GM18909 (cell line): ENCODE measurements at regions not wholly inside any gene's neighbourhood (a gene's known extent, or its start where the extent isn't known, plus 50 kb on each side); places are given as distances from the start of the nearest gene placed in this dataset.

Experiments used
- ATAC-seq: cut with Tn5 transposase; IDR thresholded peaks from one replicate; pipeline ENCODE4 v1.9.1; 2021; ENCODE audit warnings: mild to moderate bottlenecking; ENCODE audit not compliant: unreplicated experiment, poor library complexity

DNA sequence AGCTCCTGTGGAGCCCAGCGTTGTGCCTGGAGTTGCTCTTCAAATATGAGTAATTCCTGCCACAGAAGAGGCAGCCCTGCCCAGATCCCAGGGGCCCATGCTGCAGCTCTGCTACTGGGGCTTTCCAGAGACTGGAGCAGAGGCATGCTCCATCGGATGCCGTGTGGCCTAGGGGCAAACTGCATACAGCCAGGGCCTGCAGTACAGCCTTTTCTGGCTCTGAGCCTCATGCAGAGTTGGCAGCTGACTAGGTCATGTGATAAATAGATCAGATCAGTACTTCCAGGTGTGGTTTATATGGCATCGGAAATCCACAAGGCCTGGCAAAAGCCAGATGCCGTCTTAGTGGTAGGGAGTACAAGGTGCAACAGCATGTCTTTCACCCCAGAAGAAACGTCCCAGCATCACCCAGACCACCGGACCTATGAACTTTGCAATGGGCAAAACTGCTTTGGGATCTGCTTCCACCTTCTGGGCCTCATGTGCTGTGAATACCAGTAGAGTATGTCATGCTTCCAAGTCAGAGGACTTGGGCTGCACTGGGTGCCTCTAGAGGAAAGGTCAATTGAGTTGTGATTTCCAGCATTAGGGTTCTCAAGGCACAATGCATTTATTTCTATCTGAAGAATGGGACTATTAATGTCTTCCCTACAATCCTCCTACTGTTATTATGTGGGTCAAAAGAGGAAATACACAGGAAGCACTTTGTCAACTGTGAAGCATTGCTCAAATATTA, 250.7 kb upstream of the ZNF32 start:
- ATAC-seq: no peak

GRCh38 chr10:43898592-43898991, 249.9 kb upstream of the ZNF32 start:
- no peak for ATAC-seq

GRCh38 chr10:43897765-43898419, 249.2 kb upstream of the ZNF32 start:
- no peak for ATAC-seq

DNA sequence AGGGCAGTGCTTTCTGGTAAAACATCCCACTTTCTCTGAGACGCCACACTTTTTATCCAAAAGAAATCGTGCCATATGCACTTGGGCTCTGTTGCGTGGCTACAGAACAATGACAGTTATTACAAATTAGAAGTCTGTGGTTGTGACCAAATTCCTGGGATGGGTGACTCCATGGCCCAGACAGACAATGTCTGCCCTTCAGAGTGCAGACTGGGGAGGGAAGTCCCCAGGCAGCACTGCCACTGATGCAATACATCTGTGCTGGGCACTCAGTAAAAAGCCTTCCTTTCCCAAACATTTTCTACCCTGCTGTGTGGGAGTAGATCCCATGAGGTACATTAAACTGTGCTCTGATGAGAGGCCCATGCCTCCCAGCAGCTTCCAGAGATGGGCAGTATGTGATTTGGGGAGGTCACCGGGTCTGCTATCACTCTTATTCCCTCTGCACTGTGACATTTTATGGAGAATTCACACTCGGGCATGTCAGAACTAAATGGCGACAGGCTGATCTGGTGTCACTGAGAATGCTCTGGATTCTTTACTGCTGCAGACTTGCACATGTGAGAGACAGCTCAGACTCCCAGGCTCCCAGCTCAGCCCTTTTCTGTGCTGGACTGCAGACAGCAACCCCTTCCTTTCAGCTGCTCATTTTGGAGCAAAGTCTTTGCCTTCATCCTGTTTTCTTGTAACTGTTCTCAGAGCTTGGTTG, 243.5 kb upstream of the ZNF32 start:
- ATAC-seq: no peak

DNA sequence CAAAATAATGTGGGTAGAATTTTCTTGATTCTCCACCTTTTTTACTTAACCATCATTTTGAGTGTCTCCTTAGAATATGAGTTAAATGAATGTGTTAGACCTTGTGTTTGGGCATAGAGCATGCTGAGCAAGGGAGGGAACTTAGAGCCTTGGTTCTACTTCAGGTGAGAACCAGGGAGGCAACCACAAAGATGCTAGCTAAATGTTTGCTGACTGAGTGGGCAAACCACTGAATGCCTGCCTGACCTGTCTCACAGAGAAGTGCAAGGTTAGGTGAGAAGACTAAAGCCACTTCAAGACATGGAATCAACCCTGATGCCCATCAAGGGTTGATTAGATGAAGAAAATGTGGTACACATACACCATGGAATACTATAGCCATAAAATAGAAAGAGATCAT, 242.6 kb upstream of the ZNF32 start:
- no peak for ATAC-seq

DNA sequence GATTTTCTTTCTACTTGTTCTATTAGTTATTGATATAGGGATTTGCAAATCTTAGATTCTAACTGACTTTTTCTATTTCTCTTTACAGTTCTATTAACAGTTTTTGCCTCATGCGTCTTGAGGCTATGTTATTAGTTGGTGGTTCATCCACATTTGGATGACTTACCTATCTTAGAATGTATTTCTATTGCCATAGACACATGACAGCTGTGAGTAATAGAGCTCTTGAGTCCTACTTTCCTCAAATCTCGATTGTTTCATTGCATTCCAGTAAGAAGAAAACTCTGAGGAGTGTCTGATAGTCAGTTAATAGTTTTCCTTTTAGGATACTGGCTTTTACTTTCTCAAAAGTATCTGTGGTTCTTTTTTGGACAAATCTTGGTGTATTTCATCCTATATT, 241.4 kb upstream of the ZNF32 start:
- ATAC-seq: no peak

DNA sequence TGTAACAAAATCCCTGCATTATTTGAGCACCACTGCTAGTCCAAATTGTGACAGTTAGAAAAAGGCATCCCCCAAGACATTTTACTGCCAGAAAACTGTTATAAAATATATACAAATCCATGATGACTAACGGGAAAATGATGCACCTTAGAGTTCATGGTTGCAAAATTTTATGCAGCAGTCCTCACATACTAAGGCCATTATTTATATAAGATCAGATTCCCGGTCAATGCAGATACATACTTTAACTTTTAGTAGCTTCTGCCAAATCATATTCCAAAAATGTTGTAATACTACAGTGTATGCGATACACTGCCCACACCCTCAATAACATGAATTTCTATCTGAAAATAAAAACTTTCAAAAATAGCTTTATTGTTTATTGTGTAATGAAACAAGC, 239.9 kb upstream of the ZNF32 start:
- no peak for ATAC-seq

DNA sequence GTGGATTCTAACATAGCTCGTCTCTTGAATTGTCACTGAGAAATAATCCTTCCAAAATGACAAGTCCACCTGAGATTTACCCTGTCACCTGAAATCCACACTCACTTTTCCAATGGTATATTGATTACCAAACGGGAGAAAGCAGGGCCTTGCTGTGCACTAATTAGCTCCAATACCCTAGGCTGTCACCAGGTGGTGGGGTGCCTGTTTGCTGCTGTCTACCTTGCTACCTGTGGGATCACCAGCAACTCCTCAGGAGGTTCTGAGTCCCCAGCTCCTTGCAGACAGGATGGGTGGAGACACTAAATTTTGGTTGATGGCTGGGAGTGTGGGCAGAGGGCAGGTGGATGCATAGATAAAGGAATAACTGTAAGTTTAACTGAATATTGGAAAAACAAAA, 237.2 kb upstream of the ZNF32 start:
- ATAC-seq: no peak

DNA sequence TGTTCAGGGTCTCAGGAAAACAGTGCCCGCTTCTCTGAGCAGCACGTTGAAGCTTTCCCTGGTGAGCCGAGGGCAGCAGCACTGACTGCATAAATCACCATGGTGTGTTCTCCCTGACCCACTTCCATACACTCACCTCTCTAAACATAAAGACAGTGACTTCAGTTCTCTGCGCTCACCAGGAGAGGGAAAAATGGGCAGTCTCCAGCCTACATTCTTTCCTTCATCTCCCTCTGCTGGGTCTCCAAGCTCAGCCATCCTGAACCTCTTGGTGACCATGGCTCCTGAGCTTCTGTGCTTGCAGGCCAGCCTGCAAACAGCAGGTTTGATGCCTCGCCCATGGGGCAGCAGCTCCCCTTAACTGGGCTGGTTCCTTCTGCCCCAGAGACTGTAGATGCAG, 236.6 kb upstream of the ZNF32 start:
- ATAC-seq: no peak

GRCh38 chr10:43884501-43885105, 235.9 kb upstream of the ZNF32 start:
- no peak for ATAC-seq

DNA sequence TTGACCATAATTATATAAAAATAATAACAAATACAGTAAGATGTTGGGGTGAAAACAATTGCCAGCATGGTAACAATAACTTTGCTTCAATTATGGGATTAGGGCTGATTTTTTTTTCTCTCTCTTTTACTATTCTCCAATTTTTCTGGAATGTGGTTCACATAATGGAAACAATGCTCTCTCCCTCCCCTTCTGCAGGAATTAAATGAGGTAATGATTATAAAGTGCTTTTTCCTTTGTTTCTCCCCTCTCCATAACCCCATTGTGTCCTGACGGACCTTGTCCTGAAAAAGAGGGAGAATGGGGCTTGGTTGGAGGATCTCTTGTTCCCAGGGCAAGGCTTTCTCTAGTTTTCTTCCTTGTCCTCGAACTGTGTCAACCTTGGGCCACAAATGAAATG, 234.0 kb upstream of the ZNF32 start:
- no peak for ATAC-seq

GRCh38 chr10:43881657-43882056, 233.0 kb upstream of the ZNF32 start:
- ATAC-seq: no peak

GRCh38 chr10:43880160-43880559, 231.5 kb upstream of the ZNF32 start:
- no peak for ATAC-seq

- no peak for ATAC-seq
These were observed 231.1 kb upstream of the ZNF32 start for GRCh38 chr10:43879742-43880141.

DNA sequence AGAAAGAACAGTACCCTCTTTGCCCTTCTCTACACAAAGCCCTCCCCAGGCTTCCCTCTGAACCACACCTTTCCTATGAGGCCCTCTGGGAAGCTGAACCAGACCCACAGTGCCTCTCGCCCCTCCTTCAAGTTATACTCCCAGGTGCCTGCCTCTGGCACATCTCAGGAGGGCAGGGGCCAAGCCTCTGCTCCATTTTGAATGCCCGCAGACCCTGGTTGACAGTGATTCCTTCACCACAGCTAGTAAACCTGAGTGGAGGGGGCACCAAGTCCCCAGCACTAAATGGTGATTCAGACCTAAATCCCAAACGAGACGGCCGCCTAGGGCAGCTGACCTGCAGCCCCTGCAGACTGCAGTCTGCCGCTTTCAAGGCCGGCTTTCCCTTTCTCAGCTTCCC, 230.5 kb upstream of the ZNF32 start:
- no peak for ATAC-seq

DNA sequence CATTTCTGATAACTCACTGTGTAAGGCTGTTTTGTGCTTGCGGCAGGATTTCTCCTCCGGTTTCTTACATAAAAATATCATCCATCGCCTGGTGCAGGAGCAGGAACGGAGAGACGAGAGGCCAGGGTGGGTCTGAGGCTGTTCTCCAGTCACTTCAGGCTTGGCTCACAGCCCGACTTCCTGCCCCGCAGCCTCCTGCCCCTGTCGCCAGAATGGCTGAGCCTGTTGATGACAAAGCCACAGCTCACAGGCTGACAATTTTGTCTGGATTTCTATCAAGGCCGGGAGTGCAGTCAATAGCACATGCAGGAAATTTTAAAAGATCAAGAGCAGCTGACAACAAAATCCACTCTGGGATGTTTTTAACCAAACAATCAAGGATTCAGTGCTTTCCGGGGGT, 229.7 kb upstream of the ZNF32 start:
- no peak for ATAC-seq

DNA sequence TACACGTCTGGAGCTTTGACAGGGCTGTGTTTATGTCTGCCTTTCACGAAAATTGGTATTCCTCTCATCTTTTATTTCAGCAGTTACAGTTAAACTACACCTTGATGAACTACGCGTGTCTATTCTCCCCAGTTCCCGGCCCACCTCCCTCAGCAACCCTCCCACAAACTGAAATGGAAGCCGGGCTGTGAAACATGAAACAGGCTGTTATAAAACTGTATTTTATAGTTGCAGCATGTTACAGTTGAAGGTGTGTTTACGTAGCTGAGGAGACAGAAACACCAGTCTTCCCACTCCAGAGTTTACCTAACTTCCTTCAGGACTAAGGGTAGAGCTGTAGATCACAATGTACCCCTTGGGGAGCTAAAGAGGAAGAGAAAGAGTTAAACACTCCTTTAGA, 228.3 kb upstream of the ZNF32 start:
- no peak for ATAC-seq

- ATAC-seq: no peak
These were observed 226.3 kb upstream of the ZNF32 start for GRCh38 chr10:43874984-43875383.

DNA sequence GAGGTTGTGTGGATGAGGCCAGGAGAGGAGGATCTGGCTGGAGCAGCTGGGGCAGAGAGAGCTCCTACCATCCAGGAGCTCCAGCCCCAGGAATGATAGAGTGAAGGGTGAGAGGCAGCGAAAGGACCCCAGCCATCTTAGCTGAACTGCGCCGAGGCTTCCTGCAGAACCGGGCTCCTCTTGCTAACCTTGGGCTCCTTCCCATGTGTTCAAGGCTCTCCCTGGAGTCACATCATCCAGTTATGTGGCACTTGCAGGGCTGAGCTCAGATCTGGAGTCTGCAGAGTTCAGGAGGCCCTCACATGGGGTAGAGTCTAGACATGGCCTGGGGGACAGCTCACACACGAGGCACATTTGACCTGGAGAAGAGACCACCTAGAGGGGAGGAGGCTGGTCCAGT, 225.0 kb upstream of the ZNF32 start:
- no peak for ATAC-seq

DNA sequence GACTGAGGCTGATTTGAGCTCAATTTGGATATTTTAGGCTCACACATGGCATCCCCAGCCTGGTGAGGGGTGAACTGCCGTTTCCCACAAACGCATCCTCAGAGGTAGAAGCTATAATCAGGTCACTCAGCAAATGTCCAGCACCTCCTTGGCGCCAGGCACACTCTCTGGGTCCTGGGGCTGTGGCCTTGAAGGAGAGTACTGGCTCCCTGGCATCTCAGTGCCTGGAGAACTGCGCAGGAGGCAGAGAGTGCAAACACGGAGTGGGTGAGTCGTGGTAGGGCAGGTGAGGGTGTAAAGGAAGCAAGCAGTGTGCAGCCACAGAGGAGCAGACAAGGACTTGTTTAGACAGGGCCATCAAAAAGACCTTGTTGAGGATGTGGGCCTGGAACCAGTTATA, 224.0 kb upstream of the ZNF32 start:
- no peak for ATAC-seq

GRCh38 chr10:43871545-43871944, 222.9 kb upstream of the ZNF32 start:
- ATAC-seq: no peak
